IPS DF 6.9 (cell line): ENCODE measurements at regions not wholly inside any gene's neighbourhood (a gene's known extent, or its start where the extent isn't known, plus 50 kb on each side); places are given as distances from the start of the nearest gene placed in this dataset.

Experiments
- DNase-seq: peaks from one replicate; pipeline ENCODE4 v3.0.0-alpha.2; 2013; ENCODE audit warnings: low read depth, low spot score
- H3K27ac ChIP-seq: one replicate; pipeline ENCODE4 v1.5.1; 2013; ENCODE audit warnings: low read length, control low read depth
- H3K27me3 ChIP-seq: 2 replicates; pipeline ENCODE4 v1.6.1; 2013; ENCODE audit warnings: mild to moderate bottlenecking, low read length; ENCODE audit not compliant: control insufficient read depth, insufficient read depth
- H3K36me3 ChIP-seq: 2 replicates; pipeline ENCODE4 v1.6.1; 2013; ENCODE audit warnings: low read length; ENCODE audit not compliant: control insufficient read depth, insufficient read depth
- H3K4me1 ChIP-seq: 2 replicates; pipeline ENCODE4 v1.6.1; 2013; ENCODE audit warnings: low read length; ENCODE audit not compliant: control insufficient read depth, insufficient read depth
- H3K4me3 ChIP-seq: 2 replicates; pipeline ENCODE4 v1.5.1; 2013; ENCODE audit warnings: mild to moderate bottlenecking, low read length
- H3K9me3 ChIP-seq: 2 replicates; pipeline ENCODE4 v1.6.1; 2013; ENCODE audit warnings: low read length, inconsistent platforms; ENCODE audit not compliant: control insufficient read depth, insufficient read depth
- WGBS: extraction: QIAGEN DNeasy Blood & Tissue Kit; methylation state at CpG from one replicate; pipeline ENCODE4 v1.1.7; 2013; ENCODE audit warnings: mixed read lengths, missing lambda C conversion rate; ENCODE audit not compliant: insufficient read length, insufficient coverage; 5-methylcytosine and 5-hydroxymethylcytosine counted together

DNA sequence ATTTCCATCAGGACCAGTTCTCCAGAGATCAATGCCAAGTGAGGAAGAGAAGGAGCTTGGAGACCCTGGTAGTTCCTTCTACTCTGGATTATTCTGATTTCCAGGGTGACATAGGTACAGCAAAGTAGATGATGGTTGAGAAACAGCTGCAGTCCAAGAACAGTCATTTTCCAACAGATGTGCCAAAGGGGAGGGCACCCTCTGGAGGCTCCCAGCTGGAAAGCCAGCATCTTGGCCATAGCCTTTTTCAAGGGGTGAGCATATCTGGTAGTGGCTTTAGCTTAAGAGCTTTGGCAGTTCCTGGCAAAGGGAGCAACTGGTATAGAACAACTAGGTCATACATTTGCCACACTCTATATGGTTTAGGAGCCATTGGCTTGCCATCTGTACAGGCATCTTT, 492.7 kb downstream of the RASEF start:
- H3K27ac ChIP-seq = no peak overlapping the region
- no peak for DNase-seq
- no peaks in the 10 kb centered on the region for H3K9me3 ChIP-seq
- no peak overlapping the region for H3K4me3 ChIP-seq
- H3K27me3 ChIP-seq = no peaks in the 10 kb centered on the region
- H3K4me1 ChIP-seq = no peaks in the 10 kb centered on the region
- H3K36me3 ChIP-seq = no peaks in the 10 kb centered on the region

GRCh38 chr9:82571540-82571939, 491.4 kb downstream of the RASEF start:
- Histone ChIP-seq H3K4me1 (no peaks in the 10 kb centered on the region), H3K36me3 (no peaks in the 10 kb centered on the region), H3K9me3 (no peaks in the 10 kb centered on the region), H3K27me3 (no peaks in the 10 kb centered on the region), H3K4me3 (no peak overlapping the region), H3K27ac (no peak overlapping the region)
- no peak for DNase-seq

DNA sequence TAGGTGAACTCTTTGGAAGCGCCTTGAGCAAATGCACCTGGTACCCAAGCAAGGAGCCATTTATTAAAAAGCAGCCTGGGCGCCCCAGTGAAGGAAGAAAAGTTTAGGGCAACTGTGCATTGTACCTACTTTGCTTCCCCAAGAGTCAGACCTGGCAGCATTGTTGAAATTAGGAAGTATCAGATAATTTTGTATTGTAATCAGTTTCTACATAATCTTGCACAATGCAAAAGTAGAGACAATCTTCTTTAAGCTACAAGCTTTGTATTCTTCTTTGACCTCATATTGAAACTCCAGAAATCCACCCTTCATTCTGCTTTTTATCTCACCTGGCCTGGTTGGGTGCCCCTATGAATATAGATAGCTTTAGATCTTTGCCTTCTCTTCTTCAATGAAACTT, 490.8 kb downstream of the RASEF start:
- WGBS = no CpG with 5 or more reads among the region's 2 CpGs
- H3K9me3 ChIP-seq = no peaks in the 10 kb centered on the region
- H3K27me3 ChIP-seq = no peaks in the 10 kb centered on the region

DNA sequence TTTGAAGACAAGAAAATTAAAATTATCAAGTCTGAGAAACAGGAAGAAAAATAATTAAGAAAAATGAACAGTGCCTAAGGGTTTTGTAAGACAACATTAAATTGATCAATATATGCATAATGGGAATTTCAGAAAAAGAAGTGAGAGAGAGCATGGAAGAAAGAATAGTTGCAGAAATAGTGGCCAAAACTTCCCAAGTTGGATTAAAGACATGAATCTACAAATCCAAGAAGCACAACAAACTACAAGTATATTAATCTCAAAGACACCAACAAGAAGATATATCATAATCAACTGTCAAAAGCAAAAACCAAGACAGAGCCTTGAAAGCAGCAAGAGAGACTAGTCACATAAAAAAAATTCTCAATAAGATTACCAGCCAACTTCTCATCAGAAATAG, 488.0 kb downstream of the RASEF start:
- H3K36me3 ChIP-seq = no peaks in the 10 kb centered on the region
- H3K9me3 ChIP-seq = no peaks in the 10 kb centered on the region
- H3K4me1 ChIP-seq = no peaks in the 10 kb centered on the region
- H3K4me3 ChIP-seq = no peak overlapping the region
- DNase-seq = no peak
- H3K27ac ChIP-seq = no peak overlapping the region
- H3K27me3 ChIP-seq = no peaks in the 10 kb centered on the region

More for the DNA sequence above, 490.8 kb downstream of the RASEF start:
- Histone ChIP-seq H3K27ac (no peak overlapping the region), H3K4me3 (no peak overlapping the region), H3K36me3 (no peaks in the 10 kb centered on the region), H3K4me1 (no peaks in the 10 kb centered on the region)
- DNase-seq = no peak

DNA sequence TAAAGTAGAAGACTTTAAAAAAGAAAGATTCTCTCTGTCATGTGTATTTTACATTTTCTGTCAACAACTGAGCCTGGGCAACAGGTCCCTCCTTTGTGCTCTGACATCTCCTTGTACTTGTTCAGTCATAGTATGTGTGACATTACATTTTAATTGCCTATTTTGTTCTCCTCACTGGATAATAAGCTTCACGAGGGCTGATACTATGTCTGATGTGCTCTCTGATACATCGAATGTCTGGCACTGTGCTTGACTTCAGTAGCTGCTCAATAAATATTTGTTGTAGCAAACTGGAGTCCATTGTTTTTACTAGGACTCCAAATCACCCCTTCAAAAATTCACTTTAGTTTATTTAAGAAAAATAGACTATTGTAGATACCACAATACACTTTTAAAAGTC, 482.0 kb downstream of the RASEF start:
- no CpG with 5 or more reads among the region's 2 CpGs for WGBS

GRCh38 chr9:82581516-82581915, 481.4 kb downstream of the RASEF start:
- no CpG with 5 or more reads among the region's 1 CpG for WGBS
- H3K9me3 ChIP-seq = no peaks in the 10 kb centered on the region
- H3K27me3 ChIP-seq = no peaks in the 10 kb centered on the region
- DNase-seq = no peak
- H3K36me3 ChIP-seq = no peaks in the 10 kb centered on the region
- no peak overlapping the region for H3K27ac ChIP-seq
- peaks cover 2% of the 10 kb centered on the region for H3K4me1 ChIP-seq
- no peak overlapping the region for H3K4me3 ChIP-seq

More for the DNA sequence above, 482.0 kb downstream of the RASEF start:
- H3K27me3 ChIP-seq = no peaks in the 10 kb centered on the region
- H3K4me1 ChIP-seq = peaks cover 2% of the 10 kb centered on the region
- H3K36me3 ChIP-seq = no peaks in the 10 kb centered on the region
- no peak overlapping the region for H3K4me3 ChIP-seq
- H3K9me3 ChIP-seq = no peaks in the 10 kb centered on the region
- no peak overlapping the region for H3K27ac ChIP-seq
- no peak for DNase-seq

- Histone ChIP-seq H3K27ac (no peak overlapping the region), H3K4me1 (peaks cover 2% of the 10 kb centered on the region)
- 100% methylated on average over 1 of the region's 5 CpGs for WGBS
These were observed 481.0 kb downstream of the RASEF start for GRCh38 chr9:82581935-82582334.

GRCh38 chr9:82582693-82583092, 480.2 kb downstream of the RASEF start:
- no peaks in the 10 kb centered on the region for H3K9me3 ChIP-seq
- no peaks in the 10 kb centered on the region for H3K36me3 ChIP-seq
- H3K27ac ChIP-seq = no peak overlapping the region
- DNase-seq = no peak
- no peak overlapping the region for H3K4me3 ChIP-seq
- no peaks in the 10 kb centered on the region for H3K27me3 ChIP-seq
- no CpG with 5 or more reads among the region's 1 CpG for WGBS
- H3K4me1 ChIP-seq = peaks cover 2% of the 10 kb centered on the region

More at GRCh38 chr9:82581935-82582334, 481.0 kb downstream of the RASEF start:
- Histone ChIP-seq H3K27me3 (no peaks in the 10 kb centered on the region), H3K9me3 (no peaks in the 10 kb centered on the region), H3K36me3 (no peaks in the 10 kb centered on the region), H3K4me3 (no peak overlapping the region)
- no peak for DNase-seq

GRCh38 chr9:82583524-82583923, 479.4 kb downstream of the RASEF start:
- Histone ChIP-seq H3K9me3 (no peaks in the 10 kb centered on the region), H3K4me1 (peaks cover 2% of the 10 kb centered on the region), H3K36me3 (no peaks in the 10 kb centered on the region), H3K27me3 (no peaks in the 10 kb centered on the region), H3K27ac (no peak overlapping the region), H3K4me3 (no peak overlapping the region)
- no CpG with 5 or more reads among the region's 7 CpGs for WGBS
- DNase-seq = no peak

DNA sequence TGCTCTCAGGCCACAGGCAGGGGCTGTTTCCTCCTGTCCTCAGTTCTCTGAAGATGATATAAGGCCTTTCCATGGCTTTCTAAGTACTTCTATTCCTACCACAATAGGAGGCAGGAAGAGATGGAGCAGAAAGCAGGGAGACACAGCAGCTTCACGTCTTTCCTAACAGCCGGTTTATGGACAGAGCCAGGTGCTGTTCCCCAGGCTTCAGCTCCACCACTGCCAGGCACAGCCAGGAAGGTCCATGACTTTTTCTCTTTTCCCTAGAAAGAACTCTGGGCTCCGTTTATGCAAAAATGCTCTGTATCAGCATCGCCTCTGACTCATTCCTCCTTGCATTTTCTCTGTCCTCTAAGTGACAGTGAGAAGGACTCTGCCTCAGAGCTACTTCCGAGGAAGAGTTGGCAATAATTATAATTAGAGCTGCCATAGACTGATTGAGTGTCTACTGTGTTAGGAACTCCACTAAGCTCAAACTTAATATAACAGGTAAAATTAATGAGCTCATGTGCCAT, 478.5 kb downstream of the RASEF start:
- WGBS = no CpG with 5 or more reads among the region's 5 CpGs
- Histone ChIP-seq H3K4me1 (peaks cover 2% of the 10 kb centered on the region), H3K36me3 (no peaks in the 10 kb centered on the region), H3K27me3 (no peaks in the 10 kb centered on the region), H3K27ac (no peak overlapping the region), H3K9me3 (no peaks in the 10 kb centered on the region), H3K4me3 (no peak overlapping the region)
- DNase-seq = no peak

DNA sequence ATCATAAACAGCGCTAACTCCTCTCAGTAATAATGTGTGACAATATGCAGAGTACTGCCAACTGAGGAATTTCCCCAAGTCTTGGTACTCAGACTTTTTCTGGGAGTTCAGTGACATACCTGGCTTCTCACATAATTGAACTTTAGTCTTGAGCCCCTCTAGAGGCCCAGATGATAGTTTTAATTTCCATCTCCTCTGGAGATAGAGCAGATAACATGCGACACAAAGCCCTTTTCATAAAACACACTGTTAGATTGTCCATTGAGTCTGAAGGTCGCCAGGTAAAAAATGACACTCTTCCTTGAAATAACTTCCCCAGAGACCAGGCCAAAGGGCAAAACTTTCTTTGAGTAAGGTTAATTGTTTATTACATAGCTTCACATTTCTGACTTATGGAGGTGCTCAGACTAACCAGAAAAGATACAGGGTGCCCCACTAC, 476.0 kb downstream of the RASEF start:
- no peaks in the 10 kb centered on the region for H3K36me3 ChIP-seq
- H3K9me3 ChIP-seq = no peaks in the 10 kb centered on the region
- DNase-seq = no peak
- no peak overlapping the region for H3K4me3 ChIP-seq
- no CpG with 5 or more reads among the region's 3 CpGs for WGBS
- H3K27me3 ChIP-seq = no peaks in the 10 kb centered on the region
- no peak overlapping the region for H3K27ac ChIP-seq
- H3K4me1 ChIP-seq = peaks cover 2% of the 10 kb centered on the region
